T47D (cell line): ENCODE measurements at regions not wholly inside any gene's neighbourhood (a gene's known extent, or its start where the extent isn't known, plus 50 kb on each side); places are given as distances from the start of the nearest gene placed in this dataset.

Experiments used
- DNase-seq, 2 experiments: peaks; one replicate each; pipeline versions ENCODE4 v3.0.0 to v3.0.0-alpha.2; 2011 to 2012; ENCODE audit warnings: low read depth in 1 of 2, low spot score in 1 of 2
- JUND ChIP-seq: IDR thresholded peaks from 2 replicates; pipeline ENCODE4 v1.6.1; 2012; ENCODE audit warnings: low read depth
- in situ Hi-C: cut with HindIII; loops from 2 replicates; pipeline ENCODE4 v1.10.0; 2016; ENCODE audit warnings: low sequenced_read_pairs, low pct_unique_long_range_greater_than_20kb

DNA sequence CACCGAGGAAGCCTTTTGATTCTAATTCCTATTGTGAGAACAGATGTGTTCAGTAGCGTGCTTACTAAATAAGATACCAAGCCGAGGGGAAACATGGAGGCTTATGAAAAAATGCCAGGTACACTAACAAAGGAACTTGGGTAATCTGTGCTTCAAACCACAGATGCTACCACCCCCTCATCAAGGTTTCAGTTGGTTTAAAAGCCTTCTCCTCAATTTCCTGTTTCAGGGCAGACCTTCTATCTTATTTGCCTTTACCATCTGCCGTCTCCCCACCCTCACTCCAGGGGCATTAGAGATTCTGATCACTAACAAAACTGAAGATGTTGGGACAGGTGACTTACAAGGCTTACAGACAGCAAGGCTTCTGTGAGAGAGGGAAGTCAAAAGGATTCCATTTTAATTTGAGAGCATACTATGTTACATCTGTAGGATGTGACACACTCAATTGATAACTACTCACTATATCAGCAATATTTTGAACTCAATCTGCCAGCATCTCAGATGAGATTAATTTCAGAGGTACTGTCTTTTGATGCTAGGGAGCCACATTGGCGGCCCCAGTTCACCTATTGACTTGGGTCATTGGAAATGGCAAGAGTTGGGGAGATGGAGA lies 60.6 kb upstream of the PLCL2 start:
- TF ChIP-seq JUND: no peak
- in situ Hi-C loops: no loop called here
- DNase-seq: no peak

GRCh38 chr3:16825617-16826204 lies 59.0 kb upstream of the PLCL2 start:
- in situ Hi-C loops: no loop called here
- DNase-seq: no peak

DNA sequence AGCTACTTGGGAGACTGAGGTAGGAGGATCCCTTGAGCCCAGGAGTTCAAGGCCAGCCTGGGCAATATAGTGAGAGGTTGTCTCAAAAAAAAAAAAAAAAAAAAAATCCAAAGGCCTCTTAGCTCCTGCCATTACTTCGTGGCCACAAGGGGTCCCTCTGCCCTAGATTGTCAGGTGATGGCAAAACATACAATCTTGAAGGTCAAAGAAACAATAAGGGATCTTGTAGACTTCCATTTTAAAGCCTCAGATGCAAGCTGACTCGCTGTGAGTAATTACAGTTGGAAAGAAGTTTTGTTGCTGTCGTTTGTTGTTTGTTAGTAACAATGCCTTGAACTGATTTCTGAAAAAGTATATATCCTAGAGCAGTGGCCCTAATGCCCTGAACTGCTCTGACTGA lies 55.9 kb upstream of the PLCL2 start:
- no peak for DNase-seq
- in situ Hi-C loops: no loop called here
- TF ChIP-seq JUND: no peak

More at GRCh38 chr3:16825617-16826204, 59.0 kb upstream of the PLCL2 start:
- TF ChIP-seq JUND: no peak

DNA sequence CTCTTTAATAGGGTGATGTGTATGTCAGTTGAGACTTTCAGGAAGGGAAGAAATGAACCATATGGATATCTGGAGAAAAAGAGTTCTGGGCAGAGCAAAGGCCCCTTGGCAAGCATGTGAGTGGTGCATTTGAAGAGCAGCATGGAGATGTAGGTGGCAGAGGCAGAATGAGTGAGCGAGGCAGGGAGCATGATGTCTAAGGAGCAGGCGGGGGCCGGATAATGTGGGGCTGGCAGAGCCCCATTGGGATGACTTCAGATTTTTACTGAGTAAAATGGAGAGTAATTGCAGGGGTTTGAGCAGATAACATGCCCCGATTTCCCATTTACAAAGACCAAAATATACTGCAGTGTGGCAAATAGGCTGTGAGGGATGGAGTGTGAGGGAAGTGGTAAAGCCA lies 52.9 kb upstream of the PLCL2 start:
- in situ Hi-C loops: no loop called here
- DNase-seq: no peak
- no peak for TF ChIP-seq JUND

GRCh38 chr3:16834214-16834613 lies 50.5 kb upstream of the PLCL2 start:
- in situ Hi-C loops: no loop called here
- no peak for DNase-seq
- no peak for TF ChIP-seq JUND

DNA sequence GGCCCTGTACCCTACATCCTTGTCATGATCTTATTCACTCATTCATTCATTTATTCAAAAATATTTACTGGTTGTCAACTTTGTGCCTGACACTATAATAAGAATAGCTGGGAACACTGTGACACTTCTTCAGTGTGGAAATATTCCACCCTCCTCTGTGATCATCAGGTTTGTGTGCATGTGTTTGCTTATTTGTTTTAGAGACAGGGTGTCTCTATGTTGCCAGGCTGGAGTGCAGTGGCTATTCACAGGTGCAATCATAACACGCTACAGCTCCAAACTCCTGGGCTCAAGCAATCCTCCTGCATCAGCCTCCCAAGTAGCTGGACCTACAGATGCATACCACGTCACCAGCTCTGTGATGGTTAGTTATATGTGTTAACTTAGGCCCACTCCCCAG lies 50.0 kb upstream of the PLCL2 start:
- no peak for DNase-seq
- in situ Hi-C loops: no loop called here
- no peak for TF ChIP-seq JUND
